ENCODE measurements at regions not wholly inside any gene's neighbourhood (a gene's known extent, or its start where the extent isn't known, plus 50 kb on each side); places are given as distances from the start of the nearest gene placed in this dataset.

GRCh38 chr2:238693337-238694093, 154.4 kb upstream of the TWIST2 start:
- intact Hi-C loops (cut with DNase I; ENCODE audit: low total_unique reads) = no loop called here
- no peak for DNase-seq
- no peak for TF ChIP-seq POLR2AphosphoS5 (IDR thresholded peaks at IDR 0.05)
- TF ChIP-seq POLR2A (IDR thresholded peaks at IDR 0.05) = no peak
- TF ChIP-seq, protein P1, sequence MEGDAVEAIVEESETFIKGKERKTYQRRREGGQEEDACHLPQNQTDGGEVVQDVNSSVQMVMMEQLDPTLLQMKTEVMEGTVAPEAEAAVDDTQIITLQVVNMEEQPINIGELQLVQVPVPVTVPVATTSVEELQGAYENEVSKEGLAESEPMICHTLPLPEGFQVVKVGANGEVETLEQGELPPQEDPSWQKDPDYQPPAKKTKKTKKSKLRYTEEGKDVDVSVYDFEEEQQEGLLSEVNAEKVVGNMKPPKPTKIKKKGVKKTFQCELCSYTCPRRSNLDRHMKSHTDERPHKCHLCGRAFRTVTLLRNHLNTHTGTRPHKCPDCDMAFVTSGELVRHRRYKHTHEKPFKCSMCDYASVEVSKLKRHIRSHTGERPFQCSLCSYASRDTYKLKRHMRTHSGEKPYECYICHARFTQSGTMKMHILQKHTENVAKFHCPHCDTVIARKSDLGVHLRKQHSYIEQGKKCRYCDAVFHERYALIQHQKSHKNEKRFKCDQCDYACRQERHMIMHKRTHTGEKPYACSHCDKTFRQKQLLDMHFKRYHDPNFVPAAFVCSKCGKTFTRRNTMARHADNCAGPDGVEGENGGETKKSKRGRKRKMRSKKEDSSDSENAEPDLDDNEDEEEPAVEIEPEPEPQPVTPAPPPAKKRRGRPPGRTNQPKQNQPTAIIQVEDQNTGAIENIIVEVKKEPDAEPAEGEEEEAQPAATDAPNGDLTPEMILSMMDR (IDR thresholded peaks at IDR 0.05 in 8 of 11, conservative IDR thresholded peaks at IDR 0.05 in 3 of 11) = no peak
- Histone ChIP-seq H3K36me3 (no peaks in the 10 kb centered on the region), H3K4me3 (no peak overlapping the region), H3K27ac (no peak overlapping the region), H3K27me3 (replicated peaks in 1 of 7) (peaks cover 0 to 10% (median 0%) of the 10 kb centered on the region in 7 donors), H3K9me3 (no peaks in the 10 kb centered on the region), H3K4me1 (no peaks in the 10 kb centered on the region)
- WGBS, 5 donors = 83 to 88% (median 85%) methylated on average over 12 to 13 of the region's 13 CpGs

- no peak overlapping the region for H3K4me3 ChIP-seq
- no peaks in the 10 kb centered on the region for H3K4me1 ChIP-seq
- H3K27me3 ChIP-seq (replicated peaks in 1 of 7) = peaks cover 0 to 10% (median 0%) of the 10 kb centered on the region in 7 donors
- no peaks in the 10 kb centered on the region for H3K36me3 ChIP-seq
- WGBS, 5 donors = 82 to 99% (median 88%) methylated on average over 8 of the region's 8 CpGs
- no peak for DNase-seq
- no peaks in the 10 kb centered on the region for H3K9me3 ChIP-seq
- TF ChIP-seq, protein P1 (IDR thresholded peaks at IDR 0.05 in 8 of 11, conservative IDR thresholded peaks at IDR 0.05 in 3 of 11) = no peak
- TF ChIP-seq POLR2AphosphoS5 (IDR thresholded peaks at IDR 0.05) (no peak), POLR2A (IDR thresholded peaks at IDR 0.05) (no peak)
- intact Hi-C loops (cut with DNase I; ENCODE audit: low total_unique reads) = no loop called here
- H3K27ac ChIP-seq = no peak overlapping the region
Observed at GRCh38 chr2:238694136-238694755, 153.6 kb upstream of the TWIST2 start.

- Histone ChIP-seq H3K4me1 (no peaks in the 10 kb centered on the region), H3K9me3 (no peaks in the 10 kb centered on the region), H3K27ac (no peak overlapping the region), H3K4me3 (no peak overlapping the region), H3K36me3 (no peaks in the 10 kb centered on the region), H3K27me3 (replicated peaks in 1 of 7) (peaks cover 0 to 8% (median 0%) of the 10 kb centered on the region in 7 donors)
- intact Hi-C loops (cut with DNase I; ENCODE audit: low total_unique reads) = no loop called here
- WGBS, 5 donors = 77 to 85% (median 84%) methylated on average over 6 of the region's 6 CpGs
- DNase-seq = no peak
- TF ChIP-seq POLR2AphosphoS5 (IDR thresholded peaks at IDR 0.05) (no peak), POLR2A (IDR thresholded peaks at IDR 0.05) (no peak)
- TF ChIP-seq, protein P1 (IDR thresholded peaks at IDR 0.05 in 8 of 11, conservative IDR thresholded peaks at IDR 0.05 in 3 of 11) = no peak
Observed at GRCh38 chr2:238694922-238695321, 153.0 kb upstream of the TWIST2 start.

DNA sequence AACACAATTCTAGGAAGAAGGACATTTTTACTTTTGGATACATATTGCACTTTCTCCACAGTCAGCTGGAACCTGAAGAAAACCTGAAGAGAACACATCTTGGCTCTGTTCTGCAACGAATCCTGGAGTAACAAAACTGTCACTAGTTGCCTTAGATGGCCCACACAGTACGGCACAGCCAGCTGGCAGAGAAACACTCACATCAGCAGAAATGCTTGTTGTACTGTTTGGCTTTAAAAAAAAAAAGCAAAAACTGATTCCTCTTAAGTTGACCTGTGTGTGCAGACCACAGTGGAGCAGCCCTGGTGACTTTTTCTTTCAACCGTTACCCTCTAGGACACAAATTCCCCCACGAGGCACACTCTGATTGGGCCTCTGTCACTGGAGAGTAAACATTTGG, 152.3 kb upstream of the TWIST2 start:
- TF ChIP-seq, protein P1 (IDR thresholded peaks at IDR 0.05 in 8 of 11, conservative IDR thresholded peaks at IDR 0.05 in 3 of 11) = no peak
- TF ChIP-seq POLR2AphosphoS5 (IDR thresholded peaks at IDR 0.05) = no peak
- no peak for TF ChIP-seq POLR2A (IDR thresholded peaks at IDR 0.05)
- Histone ChIP-seq H3K27me3 (replicated peaks in 1 of 7) (peaks cover 0 to 1% (median 0%) of the 10 kb centered on the region in 7 donors), H3K4me1 (no peaks in the 10 kb centered on the region), H3K9me3 (no peaks in the 10 kb centered on the region), H3K4me3 (no peak overlapping the region), H3K27ac (no peak overlapping the region), H3K36me3 (no peaks in the 10 kb centered on the region)
- intact Hi-C loops (cut with DNase I; ENCODE audit: low total_unique reads) = no loop called here
- DNase-seq = no peak
- WGBS, 5 donors = 41 to 56% (median 46%) methylated on average over 4 of the region's 4 CpGs

All from spleen (tissue), 11 donors.